WTC11 (cell line): ENCODE measurements at regions not wholly inside any gene's neighbourhood (a gene's known extent, or its start where the extent isn't known, plus 50 kb on each side); places are given as distances from the start of the nearest gene placed in this dataset.

Experiments
- ATAC-seq: fragments of 200-7000 bp; cut with Tn5 transposase; 2 replicates; pipeline ENCODE4 v1.10.0; 2021; ENCODE audit warnings: mild to moderate bottlenecking, moderate library complexity
- CTCF ChIA-PET: fragments of 300-600 bp; sonication (Branson Sonifier 250); formaldehyde crosslinking; loops from one replicate; lab custom pipeline; 2021; ENCODE audit warnings: antibody characterized with exemption; lab: Charles Lee
- POLR2A ChIA-PET: fragments of 350-600 bp; sonication (Branson Sonifier 250); formaldehyde crosslinking; loops from one replicate; lab custom pipeline; 2021; ENCODE audit warnings: antibody characterized with exemption; lab: Charles Lee
- DNase-seq: peaks from one replicate; pipeline ENCODE4 v3.0.0; 2021; ENCODE audit warnings: low spot score
- H3K27ac Mint-ChIP-seq: 2 replicates; pipeline ENCODE4 v1.8.0; 2021; ENCODE audit warnings: mixed read lengths
- H3K27me3 Mint-ChIP-seq: 2 replicates; pipeline ENCODE4 v1.8.0; 2021; ENCODE audit warnings: low read depth, mild to moderate bottlenecking, moderate library complexity, mixed read lengths
- H3K36me3 Mint-ChIP-seq: 2 replicates; pipeline ENCODE4 v1.8.0; 2021; ENCODE audit warnings: mixed read lengths
- H3K4me1 Mint-ChIP-seq: 2 replicates; pipeline ENCODE4 v1.8.0; 2022; ENCODE audit warnings: mixed read lengths
- H3K4me3 Mint-ChIP-seq: 2 replicates; pipeline ENCODE4 v1.8.0; 2021; ENCODE audit warnings: mild to moderate bottlenecking, moderate library complexity, mixed read lengths
- H3K9me3 Mint-ChIP-seq: 2 replicates; pipeline ENCODE4 v1.8.0; 2021; ENCODE audit warnings: mixed read lengths
- AR ChIP-seq: fragments of 250-450 bp; sonication (Bioruptor Pico); IDR thresholded peaks from 2 replicates; pipeline ENCODE4 v1.9.0; 2021; ENCODE audit warnings: mild to moderate bottlenecking
- ATF1 ChIP-seq: sonication (generic); formaldehyde crosslinking; IDR thresholded peaks from 2 replicates; pipeline ENCODE4 v1.8.1; 2023; ENCODE audit warnings: mild to moderate bottlenecking, moderate library complexity, missing genetic modification reagents
- ATF2 ChIP-seq: sonication (generic); formaldehyde crosslinking; IDR thresholded peaks from 2 replicates; pipeline ENCODE4 v1.8.1; 2022; ENCODE audit warnings: low read depth, missing genetic modification reagents, borderline replicate concordance
- FOXP1 ChIP-seq: sonication (generic); formaldehyde crosslinking; IDR thresholded peaks from 2 replicates; pipeline ENCODE4 v1.8.0; 2022; ENCODE audit warnings: missing genetic modification reagents, mild to moderate bottlenecking, moderate library complexity, borderline replicate concordance
- MYBL2 ChIP-seq: sonication (generic); formaldehyde crosslinking; IDR thresholded peaks from 2 replicates; pipeline ENCODE4 v1.8.1; 2023; ENCODE audit warnings: mild to moderate bottlenecking, moderate library complexity, missing genetic modification reagents
- NFATC4 ChIP-seq: fragments of 250-450 bp; sonication (Bioruptor Pico); IDR thresholded peaks from 2 replicates; pipeline ENCODE4 v1.9.0; 2021; ENCODE audit warnings: mild to moderate bottlenecking
- NR2C2 ChIP-seq: sonication (generic); formaldehyde crosslinking; IDR thresholded peaks from 2 replicates; pipeline ENCODE4 v1.8.0; 2022; ENCODE audit warnings: mild to moderate bottlenecking, missing genetic modification reagents
- PRRX2 ChIP-seq: fragments of 250-450 bp; sonication (Bioruptor Pico); IDR thresholded peaks from 2 replicates; pipeline ENCODE4 v1.8.0; 2021; ENCODE audit warnings: mild to moderate bottlenecking
- SMAD3 ChIP-seq: sonication (generic); formaldehyde crosslinking; IDR thresholded peaks from 2 replicates; pipeline ENCODE4 v1.8.0; 2022; ENCODE audit warnings: missing genetic modification reagents, mild to moderate bottlenecking, borderline replicate concordance
- SMAD4 ChIP-seq: sonication (generic); formaldehyde crosslinking; IDR thresholded peaks from 2 replicates; pipeline ENCODE4 v1.8.0; 2022; ENCODE audit warnings: mild to moderate bottlenecking, missing genetic modification reagents
- SOX15 ChIP-seq: fragments of 250-450 bp; sonication (Bioruptor Pico); IDR thresholded peaks from 2 replicates; pipeline ENCODE4 v1.9.0; 2021; ENCODE audit warnings: mild to moderate bottlenecking
- STAT6 ChIP-seq: sonication (generic); formaldehyde crosslinking; conservative IDR thresholded peaks from 2 replicates; pipeline ENCODE4 v1.8.1; 2023; ENCODE audit warnings: mild to moderate bottlenecking, low read depth, missing genetic modification reagents, moderate library complexity
- TCF7 ChIP-seq: sonication (generic); formaldehyde crosslinking; IDR thresholded peaks from 2 replicates; pipeline ENCODE4 v1.8.0; 2022; ENCODE audit warnings: mild to moderate bottlenecking, low read depth, missing genetic modification reagents, moderate library complexity
- ZNF263 ChIP-seq: sonication (generic); formaldehyde crosslinking; IDR thresholded peaks from 2 replicates; pipeline ENCODE4 v1.8.1; 2022; ENCODE audit warnings: low read depth, mild to moderate bottlenecking, moderate library complexity, missing genetic modification reagents
- ZNF317 ChIP-seq: sonication (generic); formaldehyde crosslinking; IDR thresholded peaks from 2 replicates; pipeline ENCODE4 v1.8.1; 2023; ENCODE audit warnings: low read depth, mild to moderate bottlenecking, moderate library complexity, missing genetic modification reagents, borderline replicate concordance
- ZNF423 ChIP-seq: fragments of 250-450 bp; sonication (Bioruptor Pico); IDR thresholded peaks from 2 replicates; pipeline ENCODE4 v2.1.2; 2022; ENCODE audit warnings: mild to moderate bottlenecking, moderate library complexity
- TF ChIP-seq, protein P1 (sequence below): fragments of 250-450 bp; sonication (Bioruptor Pico); IDR thresholded peaks from 2 replicates; pipeline ENCODE4 v1.9.0; 2021; ENCODE audit warnings: moderate library complexity, mild to moderate bottlenecking, inconsistent platforms, borderline replicate concordance
- TF ChIP-seq, protein P2 (sequence below): sonication (generic); formaldehyde crosslinking; IDR thresholded peaks from 2 replicates; pipeline ENCODE4 v1.8.1; 2023; ENCODE audit warnings: mild to moderate bottlenecking, missing genetic modification reagents, moderate library complexity
- TF ChIP-seq, protein P3 (sequence below): fragments of 200-600 bp; IDR thresholded peaks from 2 replicates; pipeline ENCODE4 v1.8.0; 2022; ENCODE audit warnings: antibody characterized with exemption
- TF ChIP-seq, protein P4 (sequence below): sonication (generic); formaldehyde crosslinking; IDR thresholded peaks from 2 replicates; pipeline ENCODE4 v1.8.0; 2023; ENCODE audit warnings: missing genetic modification reagents

- TF ChIP-seq PRRX2 (CRISPR knock-in tag) (no peak), SOX15 (CRISPR knock-in tag) (no peak), ZNF423 (CRISPR knock-in tag) (no peak), ATF2 (CRISPR knock-in tag) (no peak), SMAD4 (CRISPR knock-in tag) (no peak), STAT6 (CRISPR knock-in tag) (no peak)
- TF ChIP-seq, protein P1, sequence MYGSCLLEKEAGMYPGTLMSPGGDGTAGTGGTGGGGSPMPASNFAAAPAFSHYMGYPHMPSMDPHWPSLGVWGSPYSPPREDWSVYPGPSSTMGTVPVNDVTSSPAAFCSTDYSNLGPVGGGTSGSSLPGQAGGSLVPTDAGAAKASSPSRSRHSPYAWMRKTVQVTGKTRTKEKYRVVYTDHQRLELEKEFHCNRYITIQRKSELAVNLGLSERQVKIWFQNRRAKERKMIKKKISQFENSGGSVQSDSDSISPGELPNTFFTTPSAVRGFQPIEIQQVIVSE (CRISPR knock-in tag), result no peak
Observed at GRCh38 chr16:7964744-7965143, 625.6 kb downstream of the TMEM114 start (continued).

DNA sequence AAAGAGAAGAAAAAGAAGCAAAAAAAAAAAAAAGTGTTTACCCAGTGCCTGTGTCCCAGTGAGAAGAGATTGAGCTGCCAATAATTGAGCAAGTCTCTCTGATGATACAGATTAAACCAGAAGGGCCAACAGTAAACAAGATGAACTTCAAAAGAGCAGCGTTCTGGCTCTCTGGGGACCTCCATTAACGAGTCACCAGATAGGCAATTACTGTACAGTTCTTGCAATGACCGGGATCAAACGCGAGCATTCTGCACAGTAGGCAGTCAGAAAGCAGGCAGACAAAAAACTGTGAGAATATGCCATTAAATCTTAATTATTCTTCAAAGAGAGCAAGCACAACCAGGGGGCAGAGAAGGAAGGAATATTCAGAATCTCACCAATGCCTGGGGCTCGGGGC is 626.1 kb downstream of the TMEM114 start:
- ChIA-PET POLR2A (no interaction called here), CTCF (no interaction called here)
- Mint-ChIP-seq H3K27me3 (peaks cover 20% of the 10 kb centered on the region), H3K4me1 (no peaks in the 10 kb centered on the region), H3K27ac (no peak overlapping the region), H3K4me3 (no peak overlapping the region), H3K36me3 (peaks cover 77% of the 10 kb centered on the region), H3K9me3 (peaks cover 86% of the 10 kb centered on the region)
- no peak for DNase-seq
- ATAC-seq, result no peak
- no peak for TF ChIP-seq TCF7
- TF ChIP-seq NFATC4 (CRISPR knock-in tag), result no peak
- no peak for TF ChIP-seq ZNF317 (CRISPR knock-in tag)
- TF ChIP-seq SMAD3, result no peak
- TF ChIP-seq AR (CRISPR knock-in tag), result no peak
- no peak for TF ChIP-seq ZNF423 (CRISPR knock-in tag)
- no peak for TF ChIP-seq FOXP1 (CRISPR knock-in tag)
- no peak for TF ChIP-seq MYBL2
- no peak for TF ChIP-seq NR2C2 (CRISPR knock-in tag)

- H3K27ac Mint-ChIP-seq, result no peak overlapping the region
- no peaks in the 10 kb centered on the region for H3K4me1 Mint-ChIP-seq
- CTCF ChIA-PET, result no interaction called here
- TF ChIP-seq, protein P2, sequence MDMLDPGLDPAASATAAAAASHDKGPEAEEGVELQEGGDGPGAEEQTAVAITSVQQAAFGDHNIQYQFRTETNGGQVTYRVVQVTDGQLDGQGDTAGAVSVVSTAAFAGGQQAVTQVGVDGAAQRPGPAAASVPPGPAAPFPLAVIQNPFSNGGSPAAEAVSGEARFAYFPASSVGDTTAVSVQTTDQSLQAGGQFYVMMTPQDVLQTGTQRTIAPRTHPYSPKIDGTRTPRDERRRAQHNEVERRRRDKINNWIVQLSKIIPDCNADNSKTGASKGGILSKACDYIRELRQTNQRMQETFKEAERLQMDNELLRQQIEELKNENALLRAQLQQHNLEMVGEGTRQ, result no peak
- TF ChIP-seq, protein P3, sequence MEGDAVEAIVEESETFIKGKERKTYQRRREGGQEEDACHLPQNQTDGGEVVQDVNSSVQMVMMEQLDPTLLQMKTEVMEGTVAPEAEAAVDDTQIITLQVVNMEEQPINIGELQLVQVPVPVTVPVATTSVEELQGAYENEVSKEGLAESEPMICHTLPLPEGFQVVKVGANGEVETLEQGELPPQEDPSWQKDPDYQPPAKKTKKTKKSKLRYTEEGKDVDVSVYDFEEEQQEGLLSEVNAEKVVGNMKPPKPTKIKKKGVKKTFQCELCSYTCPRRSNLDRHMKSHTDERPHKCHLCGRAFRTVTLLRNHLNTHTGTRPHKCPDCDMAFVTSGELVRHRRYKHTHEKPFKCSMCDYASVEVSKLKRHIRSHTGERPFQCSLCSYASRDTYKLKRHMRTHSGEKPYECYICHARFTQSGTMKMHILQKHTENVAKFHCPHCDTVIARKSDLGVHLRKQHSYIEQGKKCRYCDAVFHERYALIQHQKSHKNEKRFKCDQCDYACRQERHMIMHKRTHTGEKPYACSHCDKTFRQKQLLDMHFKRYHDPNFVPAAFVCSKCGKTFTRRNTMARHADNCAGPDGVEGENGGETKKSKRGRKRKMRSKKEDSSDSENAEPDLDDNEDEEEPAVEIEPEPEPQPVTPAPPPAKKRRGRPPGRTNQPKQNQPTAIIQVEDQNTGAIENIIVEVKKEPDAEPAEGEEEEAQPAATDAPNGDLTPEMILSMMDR, result no peak
- TF ChIP-seq, protein P4, sequence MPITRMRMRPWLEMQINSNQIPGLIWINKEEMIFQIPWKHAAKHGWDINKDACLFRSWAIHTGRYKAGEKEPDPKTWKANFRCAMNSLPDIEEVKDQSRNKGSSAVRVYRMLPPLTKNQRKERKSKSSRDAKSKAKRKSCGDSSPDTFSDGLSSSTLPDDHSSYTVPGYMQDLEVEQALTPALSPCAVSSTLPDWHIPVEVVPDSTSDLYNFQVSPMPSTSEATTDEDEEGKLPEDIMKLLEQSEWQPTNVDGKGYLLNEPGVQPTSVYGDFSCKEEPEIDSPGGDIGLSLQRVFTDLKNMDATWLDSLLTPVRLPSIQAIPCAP (CRISPR knock-in tag), result no peak
- no peak for TF ChIP-seq ATF1 (CRISPR knock-in tag)
- TF ChIP-seq ZNF263 (CRISPR knock-in tag), result no peak
Observed at GRCh38 chr16:7962091-7962879, 628.0 kb downstream of the TMEM114 start.

More at GRCh38 chr16:7962091-7962879, 628.0 kb downstream of the TMEM114 start:
- POLR2A ChIA-PET, result no interaction called here
- Mint-ChIP-seq H3K36me3 (peaks cover 76% of the 10 kb centered on the region), H3K4me3 (no peak overlapping the region), H3K27me3 (peaks cover 20% of the 10 kb centered on the region), H3K9me3 (peaks cover 91% of the 10 kb centered on the region)
- DNase-seq, result no peak
- ATAC-seq, result no peak
